Hepatocyte (in vitro differentiated cells): ENCODE measurements at regions not wholly inside any gene's neighbourhood (a gene's known extent, or its start where the extent isn't known, plus 50 kb on each side); places are given as distances from the start of the nearest gene placed in this dataset.

Experiments used
- DNase-seq: peaks from one replicate; pipeline ENCODE4 v3.0.0-alpha.2; 2016; ENCODE audit warnings: low spot score
- H2AFZ ChIP-seq: fragments of 200-600 bp; sonication (generic); 2 replicates; pipeline ENCODE4 v1.6.0; 2016; ENCODE audit warnings: antibody characterized with exemption, mild to moderate bottlenecking
- H3K27ac ChIP-seq: fragments of 200-600 bp; sonication (generic); 2 replicates; pipeline ENCODE4 v1.5.1; 2016; ENCODE audit warnings: mild to moderate bottlenecking
- H3K27me3 ChIP-seq: fragments of 200-600 bp; sonication (generic); 2 replicates; pipeline ENCODE4 v1.6.1; 2016
- H3K36me3 ChIP-seq: fragments of 200-600 bp; sonication (generic); replicated peaks from 2 replicates; pipeline ENCODE4 v1.5.1; 2016; ENCODE audit warnings: low read depth; ENCODE audit not compliant: insufficient read depth
- H3K4me1 ChIP-seq: fragments of 200-600 bp; sonication (generic); 2 replicates; pipeline ENCODE4 v1.5.1; 2016; ENCODE audit warnings: mild to moderate bottlenecking, moderate library complexity; ENCODE audit not compliant: insufficient read depth
- H3K4me2 ChIP-seq: fragments of 200-600 bp; sonication (generic); 2 replicates; pipeline ENCODE4 v1.6.0; 2016
- H3K4me3 ChIP-seq: fragments of 200-600 bp; sonication (generic); 2 replicates; pipeline ENCODE4 v1.5.1; 2016; ENCODE audit warnings: mild to moderate bottlenecking
- H3K79me2 ChIP-seq: fragments of 200-600 bp; sonication (generic); 2 replicates; pipeline ENCODE4 v1.6.0; 2017; ENCODE audit warnings: mild to moderate bottlenecking
- H3K9me2 ChIP-seq: fragments of 200-600 bp; sonication (generic); replicated peaks from 2 replicates; pipeline ENCODE4 v1.6.0; 2017; ENCODE audit warnings: mild to moderate bottlenecking; ENCODE audit not compliant: insufficient read depth
- H3K9me3 ChIP-seq: fragments of 200-600 bp; sonication (generic); 2 replicates; pipeline ENCODE4 v1.5.1; 2016; ENCODE audit warnings: low read depth, mild to moderate bottlenecking
- H4K20me1 ChIP-seq: fragments of 200-600 bp; sonication (generic); 2 replicates; pipeline ENCODE4 v1.6.0; 2016; ENCODE audit warnings: mild to moderate bottlenecking; ENCODE audit not compliant: insufficient read depth, poor library complexity, severe bottlenecking
- EZH2 ChIP-seq: fragments of 200-600 bp; sonication (generic); IDR thresholded peaks from 2 replicates; pipeline ENCODE4 v1.6.1; 2016; ENCODE audit warnings: antibody characterized with exemption, mild to moderate bottlenecking, borderline replicate concordance
- EZH2phosphoT487 ChIP-seq: fragments of 200-600 bp; sonication (generic); IDR thresholded peaks from one replicate; pipeline ENCODE4 v1.6.1; 2018; ENCODE audit warnings: antibody characterized with exemption, mild to moderate bottlenecking, low read depth, moderate library complexity; ENCODE audit not compliant: unreplicated experiment, severe bottlenecking
- WGBS: methylation state at CpG from one replicate; pipeline ENCODE4 v1.1.6; 2016; ENCODE audit warnings: low lambda C conversion rate; ENCODE audit errors: missing lambda C conversion rate; 5-methylcytosine and 5-hydroxymethylcytosine counted together
- TF ChIP-seq, protein P1 (sequence below): fragments of 200-600 bp; sonication (generic); IDR thresholded peaks from 2 replicates; pipeline ENCODE4 v1.5.1; 2016; ENCODE audit warnings: antibody characterized with exemption, mild to moderate bottlenecking; ENCODE audit not compliant: poor library complexity

DNA sequence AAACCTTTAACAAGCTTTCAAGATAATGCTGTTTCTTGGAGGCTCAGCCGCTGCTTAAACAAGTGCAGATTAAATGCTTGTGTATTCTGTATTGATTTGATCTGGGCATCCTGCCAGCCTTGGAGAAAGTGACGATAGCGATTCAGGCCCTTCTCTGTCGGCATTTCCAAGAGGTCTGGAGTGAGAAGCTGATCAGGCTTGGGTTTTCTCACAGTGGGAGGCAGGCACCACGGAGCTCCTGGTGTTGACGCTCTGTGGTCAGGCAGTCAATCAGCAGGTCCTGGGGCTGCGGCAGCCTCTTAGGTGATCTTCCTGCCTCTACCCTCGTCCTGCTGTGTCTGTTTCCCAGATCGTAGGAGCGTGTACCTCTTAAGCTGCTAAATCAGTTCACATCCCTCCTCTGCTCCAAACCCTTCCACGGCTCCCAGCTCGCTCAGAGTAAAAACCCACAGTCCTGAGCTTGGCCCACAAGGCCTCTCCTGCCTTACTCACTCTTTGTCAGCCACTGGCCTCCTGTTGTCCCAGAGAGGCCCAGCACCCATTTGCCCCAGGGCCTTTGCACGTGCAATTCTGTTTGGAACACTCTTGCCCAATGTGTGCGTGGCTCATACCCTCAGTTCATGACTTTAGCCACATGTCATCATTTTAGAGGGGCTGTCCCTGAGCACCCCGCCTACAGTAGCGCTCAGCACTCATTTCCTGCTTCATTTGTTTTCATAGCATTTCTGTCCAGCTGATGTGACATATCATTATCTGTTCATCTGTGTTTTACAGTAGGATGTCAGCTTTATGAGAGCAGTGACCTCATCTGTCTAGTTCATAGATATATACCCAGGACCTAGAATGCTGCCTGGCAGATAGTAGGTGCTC is 155.4 kb downstream of the AACS start:
- no peak for DNase-seq

DNA sequence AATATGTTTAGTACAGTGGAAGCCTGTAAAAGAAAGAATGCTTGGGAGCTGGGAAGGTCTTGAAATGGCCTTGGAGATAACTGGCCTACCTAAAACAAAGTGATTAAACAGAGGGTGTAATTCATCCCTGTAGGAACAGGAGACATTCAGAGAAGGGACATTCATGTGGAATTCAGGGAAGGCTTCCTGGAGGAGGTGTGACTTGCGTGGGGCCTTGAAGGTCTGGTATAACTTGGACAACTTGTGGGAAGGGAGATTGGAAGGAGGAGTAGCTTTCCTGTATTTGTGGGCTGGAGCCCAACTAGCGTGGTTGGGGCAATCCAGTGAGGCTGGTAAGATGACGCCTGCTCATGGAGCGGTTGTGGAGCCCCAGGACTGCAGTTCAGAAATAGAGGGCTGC is 156.4 kb downstream of the AACS start:
- no peaks in the 10 kb centered on the region for H4K20me1 ChIP-seq
- 86% methylated on average over 4 of the region's 4 CpGs for WGBS
- no peaks in the 10 kb centered on the region for H3K4me1 ChIP-seq
- no peak overlapping the region for H2AFZ ChIP-seq
- H3K4me2 ChIP-seq, result no peak overlapping the region
- no peaks in the 10 kb centered on the region for H3K9me2 ChIP-seq
- H3K79me2 ChIP-seq, result no peaks in the 10 kb centered on the region
- no peaks in the 10 kb centered on the region for H3K27me3 ChIP-seq
- TF ChIP-seq, protein P1, sequence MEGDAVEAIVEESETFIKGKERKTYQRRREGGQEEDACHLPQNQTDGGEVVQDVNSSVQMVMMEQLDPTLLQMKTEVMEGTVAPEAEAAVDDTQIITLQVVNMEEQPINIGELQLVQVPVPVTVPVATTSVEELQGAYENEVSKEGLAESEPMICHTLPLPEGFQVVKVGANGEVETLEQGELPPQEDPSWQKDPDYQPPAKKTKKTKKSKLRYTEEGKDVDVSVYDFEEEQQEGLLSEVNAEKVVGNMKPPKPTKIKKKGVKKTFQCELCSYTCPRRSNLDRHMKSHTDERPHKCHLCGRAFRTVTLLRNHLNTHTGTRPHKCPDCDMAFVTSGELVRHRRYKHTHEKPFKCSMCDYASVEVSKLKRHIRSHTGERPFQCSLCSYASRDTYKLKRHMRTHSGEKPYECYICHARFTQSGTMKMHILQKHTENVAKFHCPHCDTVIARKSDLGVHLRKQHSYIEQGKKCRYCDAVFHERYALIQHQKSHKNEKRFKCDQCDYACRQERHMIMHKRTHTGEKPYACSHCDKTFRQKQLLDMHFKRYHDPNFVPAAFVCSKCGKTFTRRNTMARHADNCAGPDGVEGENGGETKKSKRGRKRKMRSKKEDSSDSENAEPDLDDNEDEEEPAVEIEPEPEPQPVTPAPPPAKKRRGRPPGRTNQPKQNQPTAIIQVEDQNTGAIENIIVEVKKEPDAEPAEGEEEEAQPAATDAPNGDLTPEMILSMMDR, result no peak
- TF ChIP-seq EZH2phosphoT487 (no peak), EZH2 (no peak)
- H3K27ac ChIP-seq, result no peak overlapping the region
- H3K4me3 ChIP-seq, result no peak overlapping the region
- no peaks in the 10 kb centered on the region for H3K9me3 ChIP-seq
- no peak for DNase-seq
- no peaks in the 10 kb centered on the region for H3K36me3 ChIP-seq

More for the DNA sequence above, 155.4 kb downstream of the AACS start:
- Histone ChIP-seq H3K9me3 (no peaks in the 10 kb centered on the region), H3K27me3 (no peaks in the 10 kb centered on the region), H3K4me1 (no peaks in the 10 kb centered on the region), H3K36me3 (no peaks in the 10 kb centered on the region), H3K4me3 (no peak overlapping the region), H3K4me2 (no peak overlapping the region), H3K9me2 (no peaks in the 10 kb centered on the region), H4K20me1 (no peaks in the 10 kb centered on the region), H2AFZ (no peak overlapping the region), H3K27ac (no peak overlapping the region), H3K79me2 (no peaks in the 10 kb centered on the region)
- WGBS, result 69% methylated on average over 16 of the region's 16 CpGs
- TF ChIP-seq EZH2phosphoT487 (no peak), EZH2 (no peak)
- TF ChIP-seq, protein P1, result no peak

DNA sequence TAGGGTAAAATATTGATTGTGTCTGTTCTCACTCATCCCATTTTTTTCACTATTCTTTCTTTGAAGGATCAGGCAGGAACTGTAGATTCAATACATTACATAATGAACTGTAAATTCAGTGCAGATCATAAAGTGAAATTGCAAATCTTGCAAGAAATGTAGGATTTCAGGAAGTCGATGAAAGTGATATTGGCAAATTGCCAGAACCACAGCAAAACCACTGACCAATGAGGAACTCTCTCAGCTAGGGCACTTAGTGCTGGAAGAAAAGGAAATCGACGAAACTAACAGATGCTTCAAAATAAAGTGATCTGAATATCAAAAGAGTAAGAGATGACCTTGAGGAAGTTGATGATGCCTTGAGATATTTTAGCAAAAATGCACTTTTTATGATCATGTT is 157.6 kb downstream of the AACS start:
- Histone ChIP-seq H3K4me3 (no peak overlapping the region), H3K9me2 (no peaks in the 10 kb centered on the region), H3K79me2 (no peaks in the 10 kb centered on the region), H4K20me1 (no peaks in the 10 kb centered on the region), H3K27ac (no peak overlapping the region), H3K4me1 (no peaks in the 10 kb centered on the region), H3K4me2 (no peak overlapping the region), H2AFZ (no peak overlapping the region), H3K36me3 (no peaks in the 10 kb centered on the region), H3K27me3 (no peaks in the 10 kb centered on the region), H3K9me3 (no peaks in the 10 kb centered on the region)
- no peak for DNase-seq
- WGBS, result 91% methylated on average over 3 of the region's 3 CpGs
- TF ChIP-seq, protein P1, result no peak
- TF ChIP-seq EZH2phosphoT487 (no peak), EZH2 (no peak)
